ENCODE measurements at regions not wholly inside any gene's neighbourhood (a gene's known extent, or its start where the extent isn't known, plus 50 kb on each side); places are given as distances from the start of the nearest gene placed in this dataset.

DNA sequence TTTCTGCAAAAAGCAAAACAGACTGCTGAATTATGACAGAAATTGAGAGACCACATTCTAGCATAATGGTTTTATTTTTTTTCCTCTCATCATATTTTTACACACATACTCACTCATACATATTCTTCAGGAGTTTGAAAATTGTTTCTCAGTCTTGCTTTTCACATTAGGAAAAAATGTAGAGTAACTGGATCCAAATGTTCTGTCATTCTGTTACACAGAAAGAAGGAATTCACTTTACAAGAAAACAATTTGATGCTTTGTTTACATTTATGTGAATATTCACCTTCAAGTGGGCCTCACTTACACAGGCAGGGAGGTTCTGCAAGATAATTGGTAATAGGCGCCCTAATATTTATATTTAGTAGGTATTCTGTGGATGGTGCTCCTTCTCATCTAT, 82.0 kb downstream of the ARL4A start:
- TF ChIP-seq USF2 (IDR thresholded peaks at IDR 0.05; ENCODE audit: borderline replicate concordance, low read depth, low read length) (no peak), TARDBP (IDR thresholded peaks at IDR 0.05; ENCODE audit: borderline replicate concordance) (no peak), STAT3 (IDR thresholded peaks at IDR 0.05; ENCODE audit: low read depth, low read length) (no peak), HDAC2 (IDR thresholded peaks at IDR 0.05) (no peak), TAF1 (IDR thresholded peaks at IDR 0.05; ENCODE audit: borderline replicate concordance, low read depth, low read length) (no peak), DPF2 (IDR thresholded peaks at IDR 0.05) (no peak), CHD2 (IDR thresholded peaks at IDR 0.05; ENCODE audit: borderline replicate concordance, low read depth, low read length) (no peak), RAD21 (IDR thresholded peaks at IDR 0.05; ENCODE audit: insufficient read depth, low read depth, low read length) (no peak), POLR2A (IDR thresholded peaks at IDR 0.05; ENCODE audit: low read depth, low read length) (no peak)
- TF ChIP-seq, protein P1, sequence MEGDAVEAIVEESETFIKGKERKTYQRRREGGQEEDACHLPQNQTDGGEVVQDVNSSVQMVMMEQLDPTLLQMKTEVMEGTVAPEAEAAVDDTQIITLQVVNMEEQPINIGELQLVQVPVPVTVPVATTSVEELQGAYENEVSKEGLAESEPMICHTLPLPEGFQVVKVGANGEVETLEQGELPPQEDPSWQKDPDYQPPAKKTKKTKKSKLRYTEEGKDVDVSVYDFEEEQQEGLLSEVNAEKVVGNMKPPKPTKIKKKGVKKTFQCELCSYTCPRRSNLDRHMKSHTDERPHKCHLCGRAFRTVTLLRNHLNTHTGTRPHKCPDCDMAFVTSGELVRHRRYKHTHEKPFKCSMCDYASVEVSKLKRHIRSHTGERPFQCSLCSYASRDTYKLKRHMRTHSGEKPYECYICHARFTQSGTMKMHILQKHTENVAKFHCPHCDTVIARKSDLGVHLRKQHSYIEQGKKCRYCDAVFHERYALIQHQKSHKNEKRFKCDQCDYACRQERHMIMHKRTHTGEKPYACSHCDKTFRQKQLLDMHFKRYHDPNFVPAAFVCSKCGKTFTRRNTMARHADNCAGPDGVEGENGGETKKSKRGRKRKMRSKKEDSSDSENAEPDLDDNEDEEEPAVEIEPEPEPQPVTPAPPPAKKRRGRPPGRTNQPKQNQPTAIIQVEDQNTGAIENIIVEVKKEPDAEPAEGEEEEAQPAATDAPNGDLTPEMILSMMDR (IDR thresholded peaks at IDR 0.05 in 2 of 3, conservative IDR thresholded peaks at IDR 0.05 in 1 of 3; ENCODE audit: control insufficient read depth in 2 of 3, extremely low read depth in 1 of 3, insufficient read depth in 1 of 3, low read depth in 3 of 3, low read length in 3 of 3) = no peak
- TF ChIP-seq, protein P2, sequence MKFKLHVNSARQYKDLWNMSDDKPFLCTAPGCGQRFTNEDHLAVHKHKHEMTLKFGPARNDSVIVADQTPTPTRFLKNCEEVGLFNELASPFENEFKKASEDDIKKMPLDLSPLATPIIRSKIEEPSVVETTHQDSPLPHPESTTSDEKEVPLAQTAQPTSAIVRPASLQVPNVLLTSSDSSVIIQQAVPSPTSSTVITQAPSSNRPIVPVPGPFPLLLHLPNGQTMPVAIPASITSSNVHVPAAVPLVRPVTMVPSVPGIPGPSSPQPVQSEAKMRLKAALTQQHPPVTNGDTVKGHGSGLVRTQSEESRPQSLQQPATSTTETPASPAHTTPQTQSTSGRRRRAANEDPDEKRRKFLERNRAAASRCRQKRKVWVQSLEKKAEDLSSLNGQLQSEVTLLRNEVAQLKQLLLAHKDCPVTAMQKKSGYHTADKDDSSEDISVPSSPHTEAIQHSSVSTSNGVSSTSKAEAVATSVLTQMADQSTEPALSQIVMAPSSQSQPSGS (IDR thresholded peaks at IDR 0.05; ENCODE audit: low read length) = no peak

All from GM12878 (cell line).